HCT116 (cell line): ENCODE measurements at regions not wholly inside any gene's neighbourhood (a gene's known extent, or its start where the extent isn't known, plus 50 kb on each side); places are given as distances from the start of the nearest gene placed in this dataset.

ENCODE experiments used
- ATAC-seq: fragments of 200-7000 bp; cut with Tn5 transposase; 2 replicates; pipeline ENCODE4 v1.9.1; 2020; ENCODE audit warnings: mild to moderate bottlenecking, moderate library complexity
- BruUV-seq: library from RNA; stranded (reverse); fragments of 400-500 nt; replicated peaks from 2 replicates; lab custom pipeline; 2021; lab: Mats Ljungman, UMichigan
- CTCF ChIA-PET: fragments of 300-600 bp; sonication (Branson Sonifier 250); formaldehyde crosslinking; loops from one replicate; lab custom pipeline; 2021; ENCODE audit warnings: antibody characterized with exemption; lab: Charles Lee
- POLR2A ChIA-PET: fragments of 300-600, 350-600 bp; sonication (Branson Sonifier 250); formaldehyde crosslinking; loops from one replicate; lab custom pipeline; 2021; ENCODE audit warnings: antibody characterized with exemption; lab: Charles Lee
- RAD21 ChIA-PET, 2 experiments: fragments of 300-600 bp; sonication (Branson Sonifier 250); formaldehyde crosslinking; loops; one replicate each; lab custom pipeline; 2023; ENCODE audit warnings: low total read pairs in 2 of 2; ENCODE audit not compliant: uncharacterized antibody in 2 of 2, unreplicated experiment in 2 of 2, low non-redundant PET in 1 of 2; lab: Charles Lee
- DNase-seq: peaks from one replicate; pipeline ENCODE4 v3.0.0-alpha.2; 2010; ENCODE audit warnings: low read depth, low spot score
- H2AFZ ChIP-seq: fragments of 200-600 bp; shearing (Covaris generic), sonication (generic); 2 replicates; pipeline ENCODE4 v1.6.1; 2017; ENCODE audit warnings: low read depth, mixed run types, mixed read lengths, antibody characterized with exemption, low read length; ENCODE audit not compliant: poor library complexity, severe bottlenecking
- H3K27ac ChIP-seq: 2 replicates; pipeline ENCODE4 v1.5.1; 2012; ENCODE audit warnings: low read depth, low read length
- H3K27me3 ChIP-seq: fragments of 200-600 bp; sonication (generic); 2 replicates; pipeline ENCODE4 v1.6.1; 2016; ENCODE audit warnings: mixed run types, low read length, mixed read lengths; ENCODE audit not compliant: insufficient read depth
- H3K36me3 ChIP-seq, 2 experiments: fragments of 200-500 bp in 1 of 2; fragments of 200-600 bp in 1 of 2; sonication (Bioruptor generic) in 1 of 2; sonication (generic) in 1 of 2; 2 replicates each; pipeline versions ENCODE4 v1.5.1 to v1.6.1; 2014 to 2016; ENCODE audit warnings: low read length in 2 of 2, inconsistent platforms in 1 of 2, mixed read lengths in 1 of 2, mixed run types in 1 of 2; ENCODE audit not compliant: insufficient read depth in 2 of 2, control insufficient read depth in 1 of 2
- H3K4me1 ChIP-seq, 2 experiments: fragments of 200-600 bp in 1 of 2; sonication (generic) in 1 of 2; 2 replicates each; pipeline versions ENCODE4 v1.5.1 to v1.6.1; 2012 to 2017; ENCODE audit warnings: low read length in 2 of 2, inconsistent platforms in 1 of 2, mild to moderate bottlenecking in 1 of 2, mixed read lengths in 1 of 2, mixed run types in 1 of 2, moderate library complexity in 1 of 2; ENCODE audit not compliant: insufficient read depth in 2 of 2, control insufficient read depth in 1 of 2
- H3K4me2 ChIP-seq: fragments of 200-600 bp; sonication (generic); 2 replicates; pipeline ENCODE4 v1.6.1; 2017; ENCODE audit warnings: mixed run types, low read length, mixed read lengths
- H3K4me3 ChIP-seq, 2 experiments: fragments of 200-600 bp in 1 of 2; sonication (generic) in 1 of 2; replicated peaks in 1 of 2; 2 replicates each; pipeline ENCODE4 v1.5.1; 2011 to 2016; ENCODE audit warnings: low read length in 2 of 2, control low read depth in 1 of 2, low read depth in 1 of 2, mild to moderate bottlenecking in 1 of 2, mixed read lengths in 1 of 2, mixed run types in 1 of 2
- H3K79me2 ChIP-seq: fragments of 200-600 bp; sonication (generic); 2 replicates; pipeline ENCODE4 v1.6.1; 2017; ENCODE audit warnings: mild to moderate bottlenecking, mixed run types, low read length, moderate library complexity, mixed read lengths; ENCODE audit not compliant: insufficient read depth
- H3K9ac ChIP-seq: fragments of 200-600 bp; sonication (generic); 2 replicates; pipeline ENCODE4 v1.6.1; 2016; ENCODE audit warnings: low read length, mixed read lengths
- H3K9me2 ChIP-seq: fragments of 200-600 bp; sonication (generic), shearing (Covaris generic); 2 replicates; pipeline ENCODE4 v1.6.1; 2017; ENCODE audit warnings: mixed run types, mild to moderate bottlenecking, moderate library complexity; ENCODE audit not compliant: insufficient read depth
- H3K9me3 ChIP-seq, 2 experiments: fragments of 200-500 bp in 1 of 2; fragments of 200-600 bp in 1 of 2; sonication (Bioruptor generic) in 1 of 2; sonication (generic) in 1 of 2; 2 replicates each; pipeline ENCODE4 v1.6.1; 2014 to 2017; ENCODE audit warnings: low read length in 2 of 2, mixed read lengths in 2 of 2, inconsistent platforms in 1 of 2, low read depth in 1 of 2, mild to moderate bottlenecking in 1 of 2, mixed run types in 1 of 2, moderate library complexity in 1 of 2; ENCODE audit not compliant: control insufficient read depth in 1 of 2, insufficient read depth in 1 of 2
- H4K20me1 ChIP-seq: fragments of 200-600 bp; sonication (generic), shearing (Covaris generic); 2 replicates; pipeline ENCODE4 v1.6.1; 2017; ENCODE audit warnings: mixed run types, mild to moderate bottlenecking, moderate library complexity; ENCODE audit not compliant: insufficient read depth
- CBX3 ChIP-seq: IDR thresholded peaks from 2 replicates; pipeline ENCODE4 v1.6.1; 2012; ENCODE audit warnings: low read depth
- CEBPB ChIP-seq: IDR thresholded peaks from 2 replicates; pipeline ENCODE4 v1.6.1; 2012; ENCODE audit warnings: low read depth
- EGR1 ChIP-seq: IDR thresholded peaks from 2 replicates; pipeline ENCODE4 v1.6.1; 2012; ENCODE audit warnings: low read depth
- EZH2 ChIP-seq: fragments of 200-600 bp; sonication (generic); IDR thresholded peaks from 2 replicates; pipeline ENCODE4 v1.6.1; 2017; ENCODE audit warnings: antibody characterized with exemption, mixed run types
- EZH2phosphoT487 ChIP-seq: fragments of 200-600 bp; IDR thresholded peaks from 2 replicates; pipeline ENCODE4 v1.6.1; 2018; ENCODE audit warnings: antibody characterized with exemption, borderline replicate concordance
- JUND ChIP-seq: IDR thresholded peaks from 2 replicates; pipeline ENCODE4 v1.6.1; 2012
- POLR2A ChIP-seq: IDR thresholded peaks from 2 replicates; pipeline ENCODE4 v1.7.0; 2011; ENCODE audit warnings: borderline replicate concordance; ENCODE audit not compliant: insufficient read depth, insufficient read length; ENCODE audit errors: extremely low read depth
- POLR2AphosphoS5 ChIP-seq: IDR thresholded peaks from 2 replicates; pipeline ENCODE4 v1.6.1; 2011; ENCODE audit warnings: mild to moderate bottlenecking, low read depth, low read length, moderate library complexity
- SIN3A ChIP-seq: IDR thresholded peaks from 2 replicates; pipeline ENCODE4 v1.6.1; 2012; ENCODE audit warnings: low read depth
- SRF ChIP-seq: IDR thresholded peaks from 2 replicates; pipeline ENCODE4 v1.6.1; 2012; ENCODE audit warnings: low read depth
- TCF7L2 ChIP-seq: IDR thresholded peaks from 2 replicates; pipeline ENCODE4 v1.7.0; 2011; ENCODE audit warnings: borderline replicate concordance, inconsistent platforms; ENCODE audit not compliant: insufficient read depth, insufficient read length; ENCODE audit errors: extremely low read depth
- YY1 ChIP-seq: IDR thresholded peaks from 2 replicates; pipeline ENCODE4 v1.6.1; 2011; ENCODE audit warnings: low read length, low read depth, moderate library complexity, mild to moderate bottlenecking; ENCODE audit not compliant: insufficient replicate concordance; ENCODE audit errors: extremely low read depth
- ZFX ChIP-seq: fragments of 450-650 bp; IDR thresholded peaks from 2 replicates; pipeline ENCODE4 v1.6.1; 2017
- ZNF274 ChIP-seq: fragments of 200-500 bp; sonication (Bioruptor generic); IDR thresholded peaks from 2 replicates; pipeline ENCODE4 v1.6.1; 2014; ENCODE audit warnings: mild to moderate bottlenecking, low read depth, low read length, inconsistent platforms
- intact Hi-C: fragments of 100-400 bp; cut with micrococcal nuclease; formaldehyde crosslinking; loops from 2 replicates; pipeline ENCODE4 v1.10.0; 2022
- TF ChIP-seq, protein P1 (sequence below): IDR thresholded peaks from 2 replicates; pipeline ENCODE4 v1.6.1; 2011; ENCODE audit warnings: mild to moderate bottlenecking, low read length, moderate library complexity; ENCODE audit not compliant: insufficient replicate concordance; ENCODE audit errors: extremely low read depth
- TF ChIP-seq, protein P2 (sequence below): IDR thresholded peaks from 2 replicates; pipeline ENCODE4 v1.6.1; 2012; ENCODE audit warnings: low read depth

GRCh38 chr7:52260046-52260665 lies 775.3 kb upstream of the POM121L12 start:
- ATAC-seq, result no peak
- H3K9ac ChIP-seq, result no peak overlapping the region
- no peaks in the 10 kb centered on the region for H3K4me1 ChIP-seq
- no peaks in the 10 kb centered on the region for H4K20me1 ChIP-seq
- DNase-seq, result no peak
- ChIA-PET POLR2A (no interaction called here), RAD21 (no interaction called here), CTCF (no interaction called here)
- H3K4me3 ChIP-seq, result no peak overlapping the region
- H3K27ac ChIP-seq, result no peak overlapping the region
- no peaks in the 10 kb centered on the region for H3K79me2 ChIP-seq
- H3K4me2 ChIP-seq, result no peak overlapping the region
- H3K36me3 ChIP-seq, result no peaks in the 10 kb centered on the region
- no peak overlapping the region for H2AFZ ChIP-seq
- H3K9me2 ChIP-seq, result no peaks in the 10 kb centered on the region
- peaks cover 14% of the 10 kb centered on the region in 2 experiments; a peak in 2 of 4 replicates for H3K9me3 ChIP-seq
- no TSS peak for BruUV-seq
- intact Hi-C loops, result no loop called here
- TF ChIP-seq ZNF274 (no peak), POLR2A (no peak), CEBPB (no peak), TCF7L2 (no peak), EGR1 (no peak), CBX3 (no peak), SRF (no peak), POLR2AphosphoS5 (no peak), EZH2phosphoT487 (no peak), JUND (no peak), YY1 (no peak), ZFX (no peak), EZH2 (no peak), SIN3A (no peak)
- TF ChIP-seq, protein P1, sequence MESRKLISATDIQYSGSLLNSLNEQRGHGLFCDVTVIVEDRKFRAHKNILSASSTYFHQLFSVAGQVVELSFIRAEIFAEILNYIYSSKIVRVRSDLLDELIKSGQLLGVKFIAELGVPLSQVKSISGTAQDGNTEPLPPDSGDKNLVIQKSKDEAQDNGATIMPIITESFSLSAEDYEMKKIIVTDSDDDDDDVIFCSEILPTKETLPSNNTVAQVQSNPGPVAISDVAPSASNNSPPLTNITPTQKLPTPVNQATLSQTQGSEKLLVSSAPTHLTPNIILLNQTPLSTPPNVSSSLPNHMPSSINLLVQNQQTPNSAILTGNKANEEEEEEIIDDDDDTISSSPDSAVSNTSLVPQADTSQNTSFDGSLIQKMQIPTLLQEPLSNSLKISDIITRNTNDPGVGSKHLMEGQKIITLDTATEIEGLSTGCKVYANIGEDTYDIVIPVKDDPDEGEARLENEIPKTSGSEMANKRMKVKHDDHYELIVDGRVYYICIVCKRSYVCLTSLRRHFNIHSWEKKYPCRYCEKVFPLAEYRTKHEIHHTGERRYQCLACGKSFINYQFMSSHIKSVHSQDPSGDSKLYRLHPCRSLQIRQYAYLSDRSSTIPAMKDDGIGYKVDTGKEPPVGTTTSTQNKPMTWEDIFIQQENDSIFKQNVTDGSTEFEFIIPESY, result no peak
- TF ChIP-seq, protein P2, sequence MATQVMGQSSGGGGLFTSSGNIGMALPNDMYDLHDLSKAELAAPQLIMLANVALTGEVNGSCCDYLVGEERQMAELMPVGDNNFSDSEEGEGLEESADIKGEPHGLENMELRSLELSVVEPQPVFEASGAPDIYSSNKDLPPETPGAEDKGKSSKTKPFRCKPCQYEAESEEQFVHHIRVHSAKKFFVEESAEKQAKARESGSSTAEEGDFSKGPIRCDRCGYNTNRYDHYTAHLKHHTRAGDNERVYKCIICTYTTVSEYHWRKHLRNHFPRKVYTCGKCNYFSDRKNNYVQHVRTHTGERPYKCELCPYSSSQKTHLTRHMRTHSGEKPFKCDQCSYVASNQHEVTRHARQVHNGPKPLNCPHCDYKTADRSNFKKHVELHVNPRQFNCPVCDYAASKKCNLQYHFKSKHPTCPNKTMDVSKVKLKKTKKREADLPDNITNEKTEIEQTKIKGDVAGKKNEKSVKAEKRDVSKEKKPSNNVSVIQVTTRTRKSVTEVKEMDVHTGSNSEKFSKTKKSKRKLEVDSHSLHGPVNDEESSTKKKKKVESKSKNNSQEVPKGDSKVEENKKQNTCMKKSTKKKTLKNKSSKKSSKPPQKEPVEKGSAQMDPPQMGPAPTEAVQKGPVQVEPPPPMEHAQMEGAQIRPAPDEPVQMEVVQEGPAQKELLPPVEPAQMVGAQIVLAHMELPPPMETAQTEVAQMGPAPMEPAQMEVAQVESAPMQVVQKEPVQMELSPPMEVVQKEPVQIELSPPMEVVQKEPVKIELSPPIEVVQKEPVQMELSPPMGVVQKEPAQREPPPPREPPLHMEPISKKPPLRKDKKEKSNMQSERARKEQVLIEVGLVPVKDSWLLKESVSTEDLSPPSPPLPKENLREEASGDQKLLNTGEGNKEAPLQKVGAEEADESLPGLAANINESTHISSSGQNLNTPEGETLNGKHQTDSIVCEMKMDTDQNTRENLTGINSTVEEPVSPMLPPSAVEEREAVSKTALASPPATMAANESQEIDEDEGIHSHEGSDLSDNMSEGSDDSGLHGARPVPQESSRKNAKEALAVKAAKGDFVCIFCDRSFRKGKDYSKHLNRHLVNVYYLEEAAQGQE, result no peak
- no peaks in the 10 kb centered on the region for H3K27me3 ChIP-seq
